Spleen (tissue), 3 donors: ENCODE measurements at regions not wholly inside any gene's neighbourhood (a gene's known extent, or its start where the extent isn't known, plus 50 kb on each side); places are given as distances from the start of the nearest gene placed in this dataset.

ENCODE experiments used
- POLR2A ChIP-seq, 3 donors: fragments of 450-650 bp; IDR thresholded peaks; one replicate each; pipeline ENCODE4 v1.5.1; 2017; ENCODE audit warnings: antibody characterized with exemption in 3 of 3, mild to moderate bottlenecking in 1 of 3
- POLR2AphosphoS5 ChIP-seq, 3 donors: sonication (generic); formaldehyde crosslinking; IDR thresholded peaks; one replicate each; pipeline ENCODE4 v1.5.1; 2017; ENCODE audit warnings: antibody characterized with exemption in 3 of 3

GRCh38 chr19:31913103-31913661, 432.2 kb upstream of the ZNF507 start:
- TF ChIP-seq POLR2AphosphoS5 (IDR thresholded peaks at IDR 0.05) = no peak
- TF ChIP-seq POLR2A (IDR thresholded peaks at IDR 0.05) = no peak
